Spleen (tissue), 7 donors: ENCODE measurements at regions not wholly inside any gene's neighbourhood (a gene's known extent, or its start where the extent isn't known, plus 50 kb on each side); places are given as distances from the start of the nearest gene placed in this dataset.

ENCODE experiments used
- POLR2A ChIP-seq, 3 donors: fragments of 450-650 bp; IDR thresholded peaks; one replicate each; pipeline ENCODE4 v1.5.1; 2017; ENCODE audit warnings: antibody characterized with exemption in 3 of 3, mild to moderate bottlenecking in 1 of 3
- TF ChIP-seq, protein P1 (sequence below), 11 experiments: fragments of 200-600 bp in 7 of 11; fragments of 450-650 bp in 4 of 11; sonication (generic) in 4 of 11; IDR thresholded peaks in 8 of 11; conservative IDR thresholded peaks in 3 of 11; 1 replicate in 7 of 11; 2 replicates in 4 of 11; pipeline versions ENCODE4 v1.4.0 to v1.8.0; 2016 to 2021; ENCODE audit warnings: antibody characterized with exemption in 11 of 11, inconsistent platforms in 4 of 11, mild to moderate bottlenecking in 1 of 11
- donor health status: DM: no; HTN: no; CAD: no; lungs with moderate emphysema.
- donor health status: DM: no; HTN: no; CAD: no.
- donor health status: DM: no; HTN: no; CAD: no.

DNA sequence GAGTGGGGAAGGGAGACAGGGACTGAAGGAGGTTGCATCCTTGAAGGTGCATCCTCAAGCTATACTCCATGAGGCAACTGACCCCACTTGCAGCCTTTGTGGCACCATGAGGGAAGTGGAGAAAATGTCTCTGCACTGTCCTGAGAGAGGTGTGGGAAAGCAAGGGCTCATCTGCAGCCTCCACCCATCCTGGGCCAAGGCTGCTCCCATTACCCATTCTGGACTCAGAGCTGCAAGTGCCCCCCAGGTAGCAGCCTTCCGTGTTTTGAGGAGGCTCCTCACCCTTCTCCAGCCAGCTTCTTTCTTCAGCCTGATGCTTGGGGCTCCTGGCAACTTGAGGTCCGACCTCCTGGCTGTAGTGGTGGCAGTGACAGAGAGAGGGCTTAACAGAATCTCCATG, 294.6 kb downstream of the CDH26 start:
- TF ChIP-seq, protein P1, sequence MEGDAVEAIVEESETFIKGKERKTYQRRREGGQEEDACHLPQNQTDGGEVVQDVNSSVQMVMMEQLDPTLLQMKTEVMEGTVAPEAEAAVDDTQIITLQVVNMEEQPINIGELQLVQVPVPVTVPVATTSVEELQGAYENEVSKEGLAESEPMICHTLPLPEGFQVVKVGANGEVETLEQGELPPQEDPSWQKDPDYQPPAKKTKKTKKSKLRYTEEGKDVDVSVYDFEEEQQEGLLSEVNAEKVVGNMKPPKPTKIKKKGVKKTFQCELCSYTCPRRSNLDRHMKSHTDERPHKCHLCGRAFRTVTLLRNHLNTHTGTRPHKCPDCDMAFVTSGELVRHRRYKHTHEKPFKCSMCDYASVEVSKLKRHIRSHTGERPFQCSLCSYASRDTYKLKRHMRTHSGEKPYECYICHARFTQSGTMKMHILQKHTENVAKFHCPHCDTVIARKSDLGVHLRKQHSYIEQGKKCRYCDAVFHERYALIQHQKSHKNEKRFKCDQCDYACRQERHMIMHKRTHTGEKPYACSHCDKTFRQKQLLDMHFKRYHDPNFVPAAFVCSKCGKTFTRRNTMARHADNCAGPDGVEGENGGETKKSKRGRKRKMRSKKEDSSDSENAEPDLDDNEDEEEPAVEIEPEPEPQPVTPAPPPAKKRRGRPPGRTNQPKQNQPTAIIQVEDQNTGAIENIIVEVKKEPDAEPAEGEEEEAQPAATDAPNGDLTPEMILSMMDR (IDR thresholded peaks at IDR 0.05 in 8 of 11, conservative IDR thresholded peaks at IDR 0.05 in 3 of 11), result no peak
- no peak for TF ChIP-seq POLR2A (IDR thresholded peaks at IDR 0.05)
